ENCODE measurements at regions not wholly inside any gene's neighbourhood (a gene's known extent, or its start where the extent isn't known, plus 50 kb on each side); places are given as distances from the start of the nearest gene placed in this dataset.

DNA sequence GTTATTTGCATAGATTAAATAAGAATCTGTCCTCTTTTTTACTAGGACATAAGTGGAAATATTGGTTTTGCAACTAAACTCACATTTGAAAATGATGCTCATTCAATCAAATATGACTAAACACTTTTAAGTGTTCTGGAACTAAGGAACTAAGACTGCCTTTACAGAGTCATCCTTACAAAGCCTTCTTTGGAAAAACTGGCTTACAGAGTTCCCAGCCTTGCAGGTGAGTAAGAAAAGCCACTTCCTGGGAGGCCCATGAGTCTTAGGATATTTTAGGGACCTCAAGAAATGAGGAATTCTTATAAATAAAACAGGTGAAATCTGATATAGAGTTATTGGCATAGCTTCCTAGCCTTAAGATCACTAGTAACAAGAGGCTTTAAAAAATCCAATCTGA is 135.5 kb downstream of the ALOX5 start:
- Histone ChIP-seq H3K36me3 (ENCODE audit: insufficient read depth, low read length) (no peaks in the 10 kb centered on the region), H3K4me3 (ENCODE audit: low read length, poor library complexity, severe bottlenecking) (no peak overlapping the region), H3K9me2 (replicated peaks; ENCODE audit: low read depth, low read length) (no peaks in the 10 kb centered on the region), H4K20me1 (ENCODE audit: insufficient read depth, low read length, poor library complexity, severe bottlenecking) (no peaks in the 10 kb centered on the region), H3K4me2 (ENCODE audit: low read depth, low read length, poor library complexity, severe bottlenecking) (no peak overlapping the region), H3K9me3 (ENCODE audit: insufficient read depth, low read depth, low read length) (no peaks in the 10 kb centered on the region), H3K9ac (ENCODE audit: low read depth, low read length, poor library complexity, severe bottlenecking) (no peak overlapping the region), H3F3A (ENCODE audit: low read depth) (no peaks in the 10 kb centered on the region), H3K27me3 (ENCODE audit: insufficient read depth, low read length, poor library complexity, severe bottlenecking) (no peaks in the 10 kb centered on the region), H2AFZ (ENCODE audit: low read length) (no peak overlapping the region), H3K4me1 (ENCODE audit: insufficient read depth, low read length, poor library complexity, severe bottlenecking) (no peaks in the 10 kb centered on the region), H3K79me2 (ENCODE audit: insufficient read depth, low read length) (no peaks in the 10 kb centered on the region)
- TF ChIP-seq, protein P1, sequence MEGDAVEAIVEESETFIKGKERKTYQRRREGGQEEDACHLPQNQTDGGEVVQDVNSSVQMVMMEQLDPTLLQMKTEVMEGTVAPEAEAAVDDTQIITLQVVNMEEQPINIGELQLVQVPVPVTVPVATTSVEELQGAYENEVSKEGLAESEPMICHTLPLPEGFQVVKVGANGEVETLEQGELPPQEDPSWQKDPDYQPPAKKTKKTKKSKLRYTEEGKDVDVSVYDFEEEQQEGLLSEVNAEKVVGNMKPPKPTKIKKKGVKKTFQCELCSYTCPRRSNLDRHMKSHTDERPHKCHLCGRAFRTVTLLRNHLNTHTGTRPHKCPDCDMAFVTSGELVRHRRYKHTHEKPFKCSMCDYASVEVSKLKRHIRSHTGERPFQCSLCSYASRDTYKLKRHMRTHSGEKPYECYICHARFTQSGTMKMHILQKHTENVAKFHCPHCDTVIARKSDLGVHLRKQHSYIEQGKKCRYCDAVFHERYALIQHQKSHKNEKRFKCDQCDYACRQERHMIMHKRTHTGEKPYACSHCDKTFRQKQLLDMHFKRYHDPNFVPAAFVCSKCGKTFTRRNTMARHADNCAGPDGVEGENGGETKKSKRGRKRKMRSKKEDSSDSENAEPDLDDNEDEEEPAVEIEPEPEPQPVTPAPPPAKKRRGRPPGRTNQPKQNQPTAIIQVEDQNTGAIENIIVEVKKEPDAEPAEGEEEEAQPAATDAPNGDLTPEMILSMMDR (conservative IDR thresholded peaks at IDR 0.05; ENCODE audit: low read length): no peak
- TF ChIP-seq EZH2phosphoT487 (IDR thresholded peaks at IDR 0.05; ENCODE audit: borderline replicate concordance): no peak

DNA sequence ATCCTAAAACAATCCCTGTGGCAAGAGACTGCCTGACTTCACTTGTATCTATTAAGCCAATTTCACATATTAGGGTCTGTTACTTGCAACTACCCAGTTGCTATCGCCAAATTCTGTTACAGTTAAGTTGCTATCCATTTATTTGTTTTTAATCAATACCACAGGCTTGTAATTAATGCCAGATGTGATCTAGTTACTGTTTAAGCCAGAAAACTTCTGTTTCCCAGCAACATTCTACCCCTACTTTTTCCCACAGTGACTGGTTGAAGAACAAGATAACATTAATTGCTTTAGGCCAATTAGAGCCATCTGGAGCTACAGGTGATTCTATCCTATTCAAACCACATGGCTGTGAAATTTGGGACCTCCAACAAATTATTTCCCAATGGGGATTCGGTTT is 131.3 kb downstream of the ALOX5 start:
- no peaks in the 10 kb centered on the region for H3K9me3 ChIP-seq (ENCODE audit: insufficient read depth, low read depth, low read length)
- no peaks in the 10 kb centered on the region for H3K79me2 ChIP-seq (ENCODE audit: insufficient read depth, low read length)

DNA sequence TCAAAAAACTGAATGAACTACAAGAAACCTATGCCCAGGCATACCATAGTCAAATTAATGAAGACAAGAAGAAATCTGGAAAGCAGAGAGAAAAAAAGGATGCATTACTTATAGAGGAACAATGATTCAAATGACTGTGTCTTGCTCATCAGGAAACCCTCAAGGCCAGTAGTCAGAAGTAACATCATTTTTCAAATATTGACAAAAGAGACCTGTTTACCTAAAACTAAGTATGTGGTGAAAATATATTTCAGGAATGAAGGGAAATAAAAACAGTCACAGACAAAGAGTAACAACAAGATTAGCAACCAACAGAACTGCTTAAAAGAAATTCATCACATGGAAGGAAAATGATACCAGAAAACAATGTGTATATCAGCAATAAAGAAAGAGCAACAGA is 128.4 kb downstream of the ALOX5 start:
- H3K9ac ChIP-seq (ENCODE audit: low read depth, low read length, poor library complexity, severe bottlenecking): no peak overlapping the region
- no peaks in the 10 kb centered on the region for H3K79me2 ChIP-seq (ENCODE audit: insufficient read depth, low read length)
- no peak overlapping the region for H3K4me2 ChIP-seq (ENCODE audit: low read depth, low read length, poor library complexity, severe bottlenecking)
- H3K27me3 ChIP-seq (ENCODE audit: insufficient read depth, low read length, poor library complexity, severe bottlenecking): no peaks in the 10 kb centered on the region
- no peaks in the 10 kb centered on the region for H3K36me3 ChIP-seq (ENCODE audit: insufficient read depth, low read length)
- no peaks in the 10 kb centered on the region for H3F3A ChIP-seq (ENCODE audit: low read depth)
- H2AFZ ChIP-seq (ENCODE audit: low read length): no peak overlapping the region
- TF ChIP-seq EZH2phosphoT487 (IDR thresholded peaks at IDR 0.05; ENCODE audit: borderline replicate concordance): no peak
- TF ChIP-seq, protein P1 (conservative IDR thresholded peaks at IDR 0.05; ENCODE audit: low read length): no peak
- no peak overlapping the region for H3K4me3 ChIP-seq (ENCODE audit: low read length, poor library complexity, severe bottlenecking)
- no peaks in the 10 kb centered on the region for H3K9me3 ChIP-seq (ENCODE audit: insufficient read depth, low read depth, low read length)
- no peaks in the 10 kb centered on the region for H4K20me1 ChIP-seq (ENCODE audit: insufficient read depth, low read length, poor library complexity, severe bottlenecking)
- H3K4me1 ChIP-seq (ENCODE audit: insufficient read depth, low read length, poor library complexity, severe bottlenecking): no peaks in the 10 kb centered on the region
- H3K9me2 ChIP-seq (replicated peaks; ENCODE audit: low read depth, low read length): no peaks in the 10 kb centered on the region

More for the DNA sequence above, 131.3 kb downstream of the ALOX5 start:
- H3K9ac ChIP-seq (ENCODE audit: low read depth, low read length, poor library complexity, severe bottlenecking): no peak overlapping the region
- no peak overlapping the region for H3K4me2 ChIP-seq (ENCODE audit: low read depth, low read length, poor library complexity, severe bottlenecking)
- TF ChIP-seq, protein P1 (conservative IDR thresholded peaks at IDR 0.05; ENCODE audit: low read length): no peak
- no peak for TF ChIP-seq EZH2phosphoT487 (IDR thresholded peaks at IDR 0.05; ENCODE audit: borderline replicate concordance)
- no peaks in the 10 kb centered on the region for H3K36me3 ChIP-seq (ENCODE audit: insufficient read depth, low read length)
- no peaks in the 10 kb centered on the region for H3K27me3 ChIP-seq (ENCODE audit: insufficient read depth, low read length, poor library complexity, severe bottlenecking)
- no peak overlapping the region for H3K4me3 ChIP-seq (ENCODE audit: low read length, poor library complexity, severe bottlenecking)
- no peaks in the 10 kb centered on the region for H3F3A ChIP-seq (ENCODE audit: low read depth)
- H3K4me1 ChIP-seq (ENCODE audit: insufficient read depth, low read length, poor library complexity, severe bottlenecking): no peaks in the 10 kb centered on the region
- no peaks in the 10 kb centered on the region for H4K20me1 ChIP-seq (ENCODE audit: insufficient read depth, low read length, poor library complexity, severe bottlenecking)
- no peak overlapping the region for H2AFZ ChIP-seq (ENCODE audit: low read length)
- H3K9me2 ChIP-seq (replicated peaks; ENCODE audit: low read depth, low read length): no peaks in the 10 kb centered on the region
